ENCODE measurements at regions not wholly inside any gene's neighbourhood (a gene's known extent, or its start where the extent isn't known, plus 50 kb on each side); places are given as distances from the start of the nearest gene placed in this dataset.

GRCh38 chr4:102129810-102130209 lies 215.5 kb downstream of the SLC39A8 start:
- Histone ChIP-seq H3K4me2 (no peak overlapping the region), H3K36me3 (replicated peaks; ENCODE audit: insufficient read depth, low read depth) (no peaks in the 10 kb centered on the region), H3K4me1 (ENCODE audit: insufficient read depth) (no peaks in the 10 kb centered on the region), H4K20me1 (ENCODE audit: insufficient read depth, poor library complexity, severe bottlenecking) (no peaks in the 10 kb centered on the region), H3K4me3 (no peak overlapping the region), H2AFZ (no peak overlapping the region), H3K79me2 (no peaks in the 10 kb centered on the region), H3K27me3 (no peaks in the 10 kb centered on the region), H3K9me3 (ENCODE audit: low read depth) (no peaks in the 10 kb centered on the region), H3K9me2 (replicated peaks; ENCODE audit: insufficient read depth) (no peaks in the 10 kb centered on the region), H3K27ac (no peak overlapping the region)
- WGBS (ENCODE audit: low lambda C conversion rate, missing lambda C conversion rate): 89% methylated on average over 1 of the region's 1 CpG
- no peak for DNase-seq (ENCODE audit: low spot score)
- TF ChIP-seq CTCF (IDR thresholded peaks at IDR 0.05; ENCODE audit: poor library complexity): no peak
- TF ChIP-seq EZH2phosphoT487 (IDR thresholded peaks at IDR 0.05; ENCODE audit: low read depth, severe bottlenecking, unreplicated experiment): no peak
- no peak for TF ChIP-seq EZH2 (IDR thresholded peaks at IDR 0.05; ENCODE audit: borderline replicate concordance)
